OCI-LY1 (cell line): ENCODE measurements at regions not wholly inside any gene's neighbourhood (a gene's known extent, or its start where the extent isn't known, plus 50 kb on each side); places are given as distances from the start of the nearest gene placed in this dataset.

Source experiments
- H2AFZ ChIP-seq: fragments of 200-600 bp; sonication (generic), shearing (Covaris generic); 2 replicates; pipeline ENCODE4 v1.6.0; 2014; ENCODE audit warnings: antibody characterized with exemption, mild to moderate bottlenecking, low read length
- H3F3A ChIP-seq: fragments of 200-600 bp; sonication (generic), shearing (Covaris generic); 2 replicates; pipeline ENCODE4 v1.6.0; 2014; ENCODE audit warnings: mild to moderate bottlenecking, antibody characterized with exemption, low read length, moderate library complexity; ENCODE audit not compliant: insufficient read depth
- H3K27ac ChIP-seq: fragments of 200-600 bp; sonication (generic); 2 replicates; pipeline ENCODE4 v1.5.1; 2014; ENCODE audit warnings: low read length, mixed run types, mild to moderate bottlenecking, low read depth; ENCODE audit not compliant: poor library complexity, severe bottlenecking
- H3K27me3 ChIP-seq: fragments of 200-600 bp; sonication (generic); 2 replicates; pipeline ENCODE4 v1.6.0; 2014; ENCODE audit warnings: antibody characterized with exemption, mild to moderate bottlenecking, low read length, moderate library complexity; ENCODE audit not compliant: insufficient read depth
- H3K36me3 ChIP-seq: fragments of 200-600 bp; sonication (generic); 2 replicates; pipeline ENCODE4 v1.6.1; 2014; ENCODE audit warnings: mild to moderate bottlenecking, antibody characterized with exemption, low read length, moderate library complexity, mixed read lengths; ENCODE audit not compliant: insufficient read depth
- H3K4me1 ChIP-seq: fragments of 200-600 bp; sonication (generic); 2 replicates; pipeline ENCODE4 v1.5.1; 2014; ENCODE audit warnings: mild to moderate bottlenecking, low read length, moderate library complexity; ENCODE audit not compliant: insufficient read depth, severe bottlenecking
- H3K4me2 ChIP-seq: fragments of 200-600 bp; sonication (generic), shearing (Covaris generic); 2 replicates; pipeline ENCODE4 v1.6.1; 2014; ENCODE audit warnings: low read length
- H3K4me3 ChIP-seq: fragments of 200-600 bp; sonication (generic); 2 replicates; pipeline ENCODE4 v1.5.1; 2014; ENCODE audit warnings: low read length, low read depth, mild to moderate bottlenecking, mixed read lengths; ENCODE audit not compliant: poor library complexity, severe bottlenecking
- H3K79me2 ChIP-seq: fragments of 200-600 bp; shearing (Covaris generic); 2 replicates; pipeline ENCODE4 v1.6.1; 2016; ENCODE audit warnings: mixed run types, low read length, mixed read lengths; ENCODE audit not compliant: insufficient read depth
- H3K9ac ChIP-seq: fragments of 200-600 bp; sonication (generic), shearing (Covaris generic); 2 replicates; pipeline ENCODE4 v1.6.1; 2014; ENCODE audit warnings: mild to moderate bottlenecking, low read length, mixed read lengths
- H3K9me2 ChIP-seq: fragments of 200-600 bp; sonication (generic), shearing (Covaris generic); 2 replicates; pipeline ENCODE4 v1.6.1; 2014; ENCODE audit warnings: low read depth, mild to moderate bottlenecking, low read length, mixed read lengths
- H3K9me3 ChIP-seq: fragments of 200-600 bp; shearing (Covaris generic); 2 replicates; pipeline ENCODE4 v1.6.1; 2014; ENCODE audit warnings: low read length, mixed read lengths
- H4K20me1 ChIP-seq: fragments of 200-600 bp; sonication (generic), shearing (Covaris generic); 2 replicates; pipeline ENCODE4 v1.6.0; 2016; ENCODE audit warnings: mild to moderate bottlenecking, low read length; ENCODE audit not compliant: insufficient read depth
- EZH2 ChIP-seq: fragments of 200-600 bp; sonication (generic), shearing (Covaris generic); IDR thresholded peaks from 2 replicates; pipeline ENCODE4 v1.8.0; 2017; ENCODE audit warnings: borderline replicate concordance, mixed run types, mild to moderate bottlenecking, antibody characterized with exemption, low read length, moderate library complexity, mixed read lengths
- TF ChIP-seq, protein P1 (sequence below): fragments of 200-600 bp; sonication (generic), shearing (Covaris generic); IDR thresholded peaks from 2 replicates; pipeline ENCODE4 v1.5.1; 2017; ENCODE audit warnings: mild to moderate bottlenecking, antibody characterized with exemption, low read length, moderate library complexity, mixed read lengths

DNA sequence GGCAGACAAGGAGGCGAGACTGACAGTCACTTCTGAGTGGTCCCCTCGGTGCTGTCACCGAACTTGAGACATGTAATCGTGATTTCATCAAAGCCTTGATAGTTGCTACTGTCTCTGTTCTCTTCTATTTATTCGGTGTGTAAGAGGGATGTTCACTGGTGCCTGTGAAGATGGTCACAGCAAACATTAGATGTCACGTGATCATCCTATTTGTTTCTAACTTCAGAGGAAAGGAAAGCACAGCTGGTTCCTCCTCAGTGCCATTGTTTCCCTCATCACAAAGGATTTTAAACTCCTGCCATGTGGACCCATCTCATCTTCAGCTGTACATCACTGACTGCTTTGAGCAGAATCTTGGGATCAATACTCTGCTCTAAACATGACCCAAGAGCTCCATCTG is 73.1 kb upstream of the CLMP start:
- Histone ChIP-seq H3K79me2 (no peaks in the 10 kb centered on the region), H3K27me3 (no peaks in the 10 kb centered on the region), H3F3A (no peaks in the 10 kb centered on the region), H3K9me2 (no peaks in the 10 kb centered on the region), H4K20me1 (no peaks in the 10 kb centered on the region), H3K4me1 (no peaks in the 10 kb centered on the region), H3K36me3 (no peaks in the 10 kb centered on the region), H3K4me2 (no peak overlapping the region), H3K9ac (no peak overlapping the region), H3K9me3 (no peaks in the 10 kb centered on the region), H3K4me3 (no peak overlapping the region), H2AFZ (no peak overlapping the region), H3K27ac (no peak overlapping the region)
- TF ChIP-seq, protein P1, sequence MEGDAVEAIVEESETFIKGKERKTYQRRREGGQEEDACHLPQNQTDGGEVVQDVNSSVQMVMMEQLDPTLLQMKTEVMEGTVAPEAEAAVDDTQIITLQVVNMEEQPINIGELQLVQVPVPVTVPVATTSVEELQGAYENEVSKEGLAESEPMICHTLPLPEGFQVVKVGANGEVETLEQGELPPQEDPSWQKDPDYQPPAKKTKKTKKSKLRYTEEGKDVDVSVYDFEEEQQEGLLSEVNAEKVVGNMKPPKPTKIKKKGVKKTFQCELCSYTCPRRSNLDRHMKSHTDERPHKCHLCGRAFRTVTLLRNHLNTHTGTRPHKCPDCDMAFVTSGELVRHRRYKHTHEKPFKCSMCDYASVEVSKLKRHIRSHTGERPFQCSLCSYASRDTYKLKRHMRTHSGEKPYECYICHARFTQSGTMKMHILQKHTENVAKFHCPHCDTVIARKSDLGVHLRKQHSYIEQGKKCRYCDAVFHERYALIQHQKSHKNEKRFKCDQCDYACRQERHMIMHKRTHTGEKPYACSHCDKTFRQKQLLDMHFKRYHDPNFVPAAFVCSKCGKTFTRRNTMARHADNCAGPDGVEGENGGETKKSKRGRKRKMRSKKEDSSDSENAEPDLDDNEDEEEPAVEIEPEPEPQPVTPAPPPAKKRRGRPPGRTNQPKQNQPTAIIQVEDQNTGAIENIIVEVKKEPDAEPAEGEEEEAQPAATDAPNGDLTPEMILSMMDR = no peak
- TF ChIP-seq EZH2 = no peak

DNA sequence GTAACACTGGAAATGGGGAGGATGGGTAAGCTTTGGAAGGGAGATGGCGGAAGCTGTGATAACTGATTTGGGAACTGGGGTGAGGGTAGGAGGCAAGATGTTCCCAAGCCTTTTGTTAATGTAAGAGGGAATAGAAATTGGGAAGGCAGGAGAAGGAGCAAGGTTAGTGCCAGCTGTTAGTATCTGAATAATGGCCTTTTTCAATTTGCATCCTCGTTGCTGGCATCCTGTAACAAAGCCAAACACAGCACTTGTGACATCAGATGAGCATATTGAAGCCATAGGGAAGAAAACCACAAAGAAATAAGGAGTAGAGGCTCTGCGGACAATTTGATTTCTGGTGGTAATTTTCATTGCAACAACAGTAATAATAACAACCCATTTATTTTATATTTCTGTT is 70.9 kb upstream of the CLMP start:
- no peak overlapping the region for H2AFZ ChIP-seq
- H3K79me2 ChIP-seq = no peaks in the 10 kb centered on the region

DNA sequence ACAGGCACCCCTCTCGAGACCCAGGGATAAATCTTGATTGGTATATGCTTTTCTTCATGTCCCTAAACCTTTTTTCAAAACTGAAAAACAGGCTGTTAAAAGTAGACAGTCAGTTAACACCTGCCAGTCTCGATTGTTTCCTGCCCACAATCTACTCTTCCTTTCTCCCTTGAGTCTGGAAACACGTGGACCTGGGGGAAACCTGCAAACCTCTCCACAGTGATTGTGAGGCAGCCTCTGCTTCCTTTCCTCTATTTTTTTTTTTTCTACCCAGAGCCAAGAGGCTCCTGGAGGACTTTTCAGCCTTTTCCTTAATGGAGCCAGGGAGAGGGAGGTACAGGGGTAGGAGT is 69.4 kb upstream of the CLMP start:
- Histone ChIP-seq H3K27me3 (no peaks in the 10 kb centered on the region), H3K4me1 (no peaks in the 10 kb centered on the region), H3K9me3 (no peaks in the 10 kb centered on the region), H3K4me3 (no peak overlapping the region), H3K9me2 (no peaks in the 10 kb centered on the region), H3K36me3 (no peaks in the 10 kb centered on the region), H4K20me1 (no peaks in the 10 kb centered on the region), H3K79me2 (no peaks in the 10 kb centered on the region), H2AFZ (no peak overlapping the region), H3K9ac (no peak overlapping the region), H3K4me2 (no peak overlapping the region), H3K27ac (no peak overlapping the region), H3F3A (no peaks in the 10 kb centered on the region)
- TF ChIP-seq EZH2 = no peak
- TF ChIP-seq, protein P1 = no peak

More for the DNA sequence above, 70.9 kb upstream of the CLMP start:
- TF ChIP-seq EZH2 = no peak
- TF ChIP-seq, protein P1 = no peak
- no peaks in the 10 kb centered on the region for H3F3A ChIP-seq
- no peaks in the 10 kb centered on the region for H3K4me1 ChIP-seq
- H3K27me3 ChIP-seq = no peaks in the 10 kb centered on the region
- H4K20me1 ChIP-seq = no peaks in the 10 kb centered on the region
- H3K9me3 ChIP-seq = no peaks in the 10 kb centered on the region
- no peaks in the 10 kb centered on the region for H3K9me2 ChIP-seq
- H3K27ac ChIP-seq = no peak overlapping the region
- H3K4me2 ChIP-seq = no peak overlapping the region
- no peak overlapping the region for H3K4me3 ChIP-seq
- no peak overlapping the region for H3K9ac ChIP-seq
- H3K36me3 ChIP-seq = no peaks in the 10 kb centered on the region
